Endothelial cell of umbilical vein (primary cell): ENCODE measurements at regions not wholly inside any gene's neighbourhood (a gene's known extent, or its start where the extent isn't known, plus 50 kb on each side); places are given as distances from the start of the nearest gene placed in this dataset.

Experiments
- BruUV-seq: library from RNA; stranded (reverse); fragments of 400-500 nt; replicated peaks from 2 replicates; lab custom pipeline; 2021; lab: Mats Ljungman, UMichigan
- CTCF ChIA-PET: fragments of 300-600, 350-600 bp; sonication (Branson Sonifier 250); formaldehyde crosslinking; loops from one replicate; lab custom pipeline; 2021; ENCODE audit warnings: antibody characterized with exemption, inconsistent platforms; lab: Charles Lee
- POLR2A ChIA-PET: fragments of 300-600, 350-600 bp; sonication (Branson Sonifier 250); formaldehyde crosslinking; loops from one replicate; lab custom pipeline; 2021; ENCODE audit warnings: antibody characterized with exemption, inconsistent platforms; lab: Charles Lee
- DNase-seq: peaks from one replicate; pipeline ENCODE4 v3.0.0-alpha.2; 2011; ENCODE audit warnings: low read depth, low spot score
- FAIRE-seq: peaks from 2 replicates; lab custom pipeline; 2011; peaks lifted over from hg19 to GRCh38; lab: Jason Lieb, UNC
- H2AFZ ChIP-seq: 2 replicates; pipeline ENCODE4 v1.6.0; 2012; ENCODE audit warnings: low read depth, low read length, control low read depth, inconsistent platforms
- H3K27ac ChIP-seq: 2 replicates; pipeline ENCODE4 v1.5.1; 2011; ENCODE audit warnings: low read depth, mild to moderate bottlenecking, control low read depth, low read length, moderate library complexity; ENCODE audit not compliant: insufficient read depth
- H3K27me3 ChIP-seq, 2 experiments: 2 replicates each; pipeline versions ENCODE4 v1.6.0 to v1.6.1; 2011; ENCODE audit warnings: low read length in 2 of 2, mixed read lengths in 1 of 2; ENCODE audit not compliant: control insufficient read depth in 2 of 2, insufficient read depth in 2 of 2
- H3K36me3 ChIP-seq, 2 experiments: 2 replicates in 1 of 2; 3 replicates in 1 of 2; pipeline ENCODE4 v1.5.1; 2011; ENCODE audit warnings: low read length in 2 of 2, mild to moderate bottlenecking in 1 of 2, moderate library complexity in 1 of 2; ENCODE audit not compliant: control insufficient read depth in 2 of 2, insufficient read depth in 2 of 2; ENCODE audit errors: extremely low read depth in 1 of 2
- H3K4me1 ChIP-seq: 3 replicates; pipeline ENCODE4 v1.5.1; 2011; ENCODE audit warnings: mild to moderate bottlenecking, low read length; ENCODE audit not compliant: control insufficient read depth, insufficient read depth; ENCODE audit errors: extremely low read depth
- H3K4me2 ChIP-seq: 2 replicates; pipeline ENCODE4 v1.6.1; 2011; ENCODE audit warnings: low read length, control low read depth, mixed read lengths; ENCODE audit not compliant: insufficient read depth
- H3K4me3 ChIP-seq, 3 experiments: fragments of 200-600 bp in 1 of 3; sonication (generic), shearing (Covaris generic) in 1 of 3; replicated peaks in 1 of 3; 2 replicates each; pipeline ENCODE4 v1.5.1; 2011 to 2016; ENCODE audit warnings: control low read depth in 3 of 3, low read length in 3 of 3, mild to moderate bottlenecking in 2 of 3, inconsistent platforms in 1 of 3, low read depth in 1 of 3, moderate library complexity in 1 of 3; ENCODE audit not compliant: insufficient read depth in 1 of 3
- H3K79me2 ChIP-seq: 2 replicates; pipeline ENCODE4 v1.6.0; 2012; ENCODE audit warnings: low read length, inconsistent platforms; ENCODE audit not compliant: control insufficient read depth, insufficient read depth
- H3K9ac ChIP-seq: replicated peaks from 2 replicates; pipeline ENCODE3; 2011; ENCODE audit warnings: low read length, control low read depth; ENCODE audit not compliant: insufficient read depth; ENCODE audit errors: extremely low read depth
- H3K9me1 ChIP-seq: replicated peaks from 3 replicates; pipeline ENCODE4 v1.6.0; 2011; ENCODE audit warnings: mild to moderate bottlenecking, low read length; ENCODE audit not compliant: control insufficient read depth, insufficient read depth; ENCODE audit errors: extremely low read depth
- H3K9me3 ChIP-seq: replicated peaks from 2 replicates; pipeline ENCODE4 v1.5.1; 2012; ENCODE audit warnings: low read length, inconsistent platforms; ENCODE audit not compliant: control insufficient read depth, insufficient read depth
- H4K20me1 ChIP-seq: replicated peaks from 2 replicates; pipeline ENCODE3; 2011; ENCODE audit warnings: mild to moderate bottlenecking, low read length; ENCODE audit not compliant: control insufficient read depth, insufficient read depth; ENCODE audit errors: extremely low read depth
- CTCF ChIP-seq, 2 donors: IDR thresholded peaks; 1 replicate in 1 of 2; 2 replicates in 1 of 2; pipeline ENCODE4 v1.5.1; 2011; ENCODE audit warnings: low read length in 2 of 2, mild to moderate bottlenecking in 2 of 2, moderate library complexity in 2 of 2, control low read depth in 1 of 2, inconsistent platforms in 1 of 2, low read depth in 1 of 2; ENCODE audit not compliant: insufficient read depth in 1 of 2; ENCODE audit errors: extremely low read depth in 1 of 2
- EZH2 ChIP-seq: IDR thresholded peaks from 2 replicates; pipeline ENCODE4 v1.6.1; 2012; ENCODE audit warnings: borderline replicate concordance, low read depth, mild to moderate bottlenecking, moderate library complexity, low read length, inconsistent platforms; ENCODE audit not compliant: severe bottlenecking
- FOS ChIP-seq: IDR thresholded peaks from 2 replicates; pipeline ENCODE4 v1.6.1; 2011; ENCODE audit warnings: mild to moderate bottlenecking, low read length, moderate library complexity, borderline replicate concordance; ENCODE audit not compliant: insufficient read depth
- GATA2 ChIP-seq: IDR thresholded peaks from 2 replicates; pipeline ENCODE4 v1.7.0; 2011; ENCODE audit warnings: low read depth, mild to moderate bottlenecking, moderate library complexity, mixed read lengths, low read length; ENCODE audit not compliant: insufficient read length, insufficient read depth
- JUN ChIP-seq: IDR thresholded peaks from 2 replicates; pipeline ENCODE4 v1.6.1; 2011; ENCODE audit warnings: borderline replicate concordance, low read depth; ENCODE audit not compliant: insufficient read length, insufficient read depth
- MYC ChIP-seq: IDR thresholded peaks from one replicate; pipeline ENCODE4 v1.6.1; 2011; ENCODE audit warnings: mild to moderate bottlenecking, low read depth, low read length
- POLR2A ChIP-seq: IDR thresholded peaks from 2 replicates; pipeline ENCODE4 v1.6.1; 2012; ENCODE audit warnings: low read depth, mild to moderate bottlenecking, control low read depth, low read length
- POLR2AphosphoS5 ChIP-seq: IDR thresholded peaks from 2 replicates; pipeline ENCODE4 v1.6.1; 2012; ENCODE audit warnings: low read depth, mild to moderate bottlenecking, control low read depth, low read length, moderate library complexity; ENCODE audit not compliant: insufficient read depth
- dilution Hi-C: fragments of 300-500 bp; cut with MboI; formaldehyde crosslinking; loops from one replicate; pipeline ENCODE4 v1.15.0; 2019; ENCODE audit warnings: low sequenced_read_pairs; ENCODE audit not compliant: extremely low pct_ligation_motif_present
- intact Hi-C: fragments of 100-400 bp; cut with micrococcal nuclease; formaldehyde crosslinking; loops from one replicate; pipeline ENCODE4 v1.10.0; 2022
- TF ChIP-seq, protein P1 (sequence below): IDR thresholded peaks from 2 replicates; pipeline ENCODE4 v1.6.1; 2011; ENCODE audit not compliant: insufficient read depth, insufficient read length

- Histone ChIP-seq H3K4me3 (no peak overlapping the region), H3K27me3 (no peaks in the 10 kb centered on the region), H3K27ac (no peak overlapping the region), H3K9ac (no peak overlapping the region), H3K4me1 (no peaks in the 10 kb centered on the region), H3K36me3 (no peaks in the 10 kb centered on the region), H4K20me1 (no peaks in the 10 kb centered on the region), H2AFZ (no peak overlapping the region), H3K79me2 (no peaks in the 10 kb centered on the region), H3K4me2 (no peak overlapping the region), H3K9me1 (no peaks in the 10 kb centered on the region), H3K9me3 (peaks cover 4% of the 10 kb centered on the region)
- ChIA-PET CTCF (no interaction called here), POLR2A (no interaction called here)
- intact Hi-C loops: no loop called here
- dilution Hi-C loops: no loop called here
- no peak for FAIRE-seq
- no TSS peak for BruUV-seq
- TF ChIP-seq, protein P1, sequence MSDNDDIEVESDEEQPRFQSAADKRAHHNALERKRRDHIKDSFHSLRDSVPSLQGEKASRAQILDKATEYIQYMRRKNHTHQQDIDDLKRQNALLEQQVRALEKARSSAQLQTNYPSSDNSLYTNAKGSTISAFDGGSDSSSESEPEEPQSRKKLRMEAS: no peak
- no peak for TF ChIP-seq GATA2
- no peak for TF ChIP-seq CTCF (IDR thresholded peaks at IDR 0.05; ENCODE audit: extremely low read depth in 1 of 2, insufficient read depth in 1 of 2, low read depth in 1 of 2, low read length in 2 of 2)
- TF ChIP-seq FOS: no peak
- TF ChIP-seq POLR2AphosphoS5: no peak
- TF ChIP-seq JUN: no peak
- no peak for TF ChIP-seq MYC
- TF ChIP-seq EZH2: no peak
- no peak for TF ChIP-seq POLR2A
- no peak for DNase-seq
Measured at GRCh38 chr2:8018956-8019355, 662.9 kb upstream of the ID2 start.
